Parathyroid adenoma (tissue), 2 donors: ENCODE measurements at regions not wholly inside any gene's neighbourhood (a gene's known extent, or its start where the extent isn't known, plus 50 kb on each side); places are given as distances from the start of the nearest gene placed in this dataset.
A peak's percentile ranks its signal among the peaks of the same experiment; 100 is the strongest.
"Not testable (repeated sequence)": the region's sequence is repeated elsewhere in the genome, so short reads cannot be mapped to it uniquely, and the experiment has no call there.

ENCODE experiments used
- H2AFZ ChIP-seq: fragments of 300-600 bp; sonication (generic); one replicate; pipeline ENCODE4 v1.7.0; 2017; ENCODE audit warnings: antibody characterized with exemption, mild to moderate bottlenecking
- H3K27ac ChIP-seq: fragments of 300-600 bp; sonication (generic); one replicate; pipeline ENCODE4 v1.7.0; 2017
- H3K27me3 ChIP-seq: fragments of 300-600 bp; sonication (generic); one replicate; pipeline ENCODE4 v1.7.0; 2017; ENCODE audit warnings: low read length; ENCODE audit not compliant: control insufficient read depth, insufficient read depth
- H3K36me3 ChIP-seq: fragments of 300-600 bp; sonication (generic); one replicate; pipeline ENCODE4 v1.7.0; 2017; ENCODE audit warnings: low read length; ENCODE audit not compliant: control insufficient read depth, insufficient read depth
- H3K4me1 ChIP-seq: fragments of 300-600 bp; sonication (generic); one replicate; pipeline ENCODE4 v1.7.0; 2017; ENCODE audit warnings: control low read depth
- H3K4me2 ChIP-seq: fragments of 300-600 bp; sonication (generic); one replicate; pipeline ENCODE4 v1.7.0; 2017; ENCODE audit warnings: low read length
- H3K4me3 ChIP-seq: fragments of 300-600 bp; sonication (generic); one replicate; pipeline ENCODE4 v1.7.0; 2017; ENCODE audit warnings: low read depth, low read length
- H3K79me2 ChIP-seq: fragments of 300-600 bp; sonication (generic); one replicate; pipeline ENCODE4 v1.7.0; 2017; ENCODE audit warnings: control low read depth
- H3K9ac ChIP-seq: fragments of 300-600 bp; sonication (generic); one replicate; pipeline ENCODE4 v1.7.0; 2017; ENCODE audit warnings: mild to moderate bottlenecking
- H3K9me3 ChIP-seq: fragments of 300-600 bp; sonication (generic); one replicate; pipeline ENCODE4 v1.7.0; 2017; ENCODE audit warnings: low read length; ENCODE audit not compliant: control insufficient read depth
- TF ChIP-seq, protein P1 (sequence below): fragments of 300-600 bp; sonication (generic); IDR thresholded peaks from one replicate; pipeline ENCODE4 v1.7.0; 2017; ENCODE audit warnings: antibody characterized with exemption, mild to moderate bottlenecking
- donor health status: primary hyperparathyroidism.

DNA sequence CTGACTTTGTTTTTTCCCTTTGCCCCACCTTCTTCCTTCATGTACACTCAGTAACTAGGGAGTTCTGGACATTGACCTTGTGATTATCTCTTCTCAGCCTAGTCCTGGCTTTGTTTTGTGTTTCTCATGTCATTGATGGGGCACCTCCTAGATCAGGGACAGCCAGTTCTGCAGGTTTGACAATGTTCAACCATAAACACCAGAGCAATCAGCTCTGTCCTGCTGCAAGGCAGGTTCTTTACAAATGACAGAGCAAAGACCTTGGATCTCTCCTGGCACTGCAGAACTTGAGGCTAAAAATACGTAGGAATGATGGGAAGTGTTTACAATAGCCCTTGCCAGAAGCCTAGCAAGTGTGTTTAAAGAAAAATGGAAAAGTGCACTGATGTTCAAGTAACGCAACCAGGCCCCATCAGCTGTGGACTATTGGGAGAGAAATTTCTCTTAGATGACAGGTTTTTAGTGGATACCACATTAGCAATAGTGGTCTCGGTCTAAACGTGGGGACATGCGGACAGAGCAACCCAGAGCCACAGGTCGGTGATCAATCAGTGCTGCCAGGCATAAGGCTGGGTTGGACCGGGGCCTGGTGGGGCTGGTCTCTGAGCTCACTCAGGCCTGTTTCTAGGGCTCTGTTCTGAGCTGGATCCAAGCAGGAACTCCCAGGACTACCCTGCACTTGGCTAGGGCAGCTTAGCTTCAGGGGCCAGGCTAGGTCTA, 76.8 kb downstream of the SOWAHC start:
- Histone ChIP-seq H3K79me2 (no peaks in the 10 kb centered on the region), H3K9ac (no peak overlapping the region), H3K4me2 (no peak overlapping the region), H3K36me3 (no peaks in the 10 kb centered on the region), H2AFZ (peak overlapping the region; percentile 55), H3K27ac (peak overlapping the region; percentile 6), H3K27me3 (no peaks in the 10 kb centered on the region), H3K4me1 (no peaks in the 10 kb centered on the region), H3K4me3 (no peak overlapping the region), H3K9me3 (no peaks in the 10 kb centered on the region)
- TF ChIP-seq, protein P1, sequence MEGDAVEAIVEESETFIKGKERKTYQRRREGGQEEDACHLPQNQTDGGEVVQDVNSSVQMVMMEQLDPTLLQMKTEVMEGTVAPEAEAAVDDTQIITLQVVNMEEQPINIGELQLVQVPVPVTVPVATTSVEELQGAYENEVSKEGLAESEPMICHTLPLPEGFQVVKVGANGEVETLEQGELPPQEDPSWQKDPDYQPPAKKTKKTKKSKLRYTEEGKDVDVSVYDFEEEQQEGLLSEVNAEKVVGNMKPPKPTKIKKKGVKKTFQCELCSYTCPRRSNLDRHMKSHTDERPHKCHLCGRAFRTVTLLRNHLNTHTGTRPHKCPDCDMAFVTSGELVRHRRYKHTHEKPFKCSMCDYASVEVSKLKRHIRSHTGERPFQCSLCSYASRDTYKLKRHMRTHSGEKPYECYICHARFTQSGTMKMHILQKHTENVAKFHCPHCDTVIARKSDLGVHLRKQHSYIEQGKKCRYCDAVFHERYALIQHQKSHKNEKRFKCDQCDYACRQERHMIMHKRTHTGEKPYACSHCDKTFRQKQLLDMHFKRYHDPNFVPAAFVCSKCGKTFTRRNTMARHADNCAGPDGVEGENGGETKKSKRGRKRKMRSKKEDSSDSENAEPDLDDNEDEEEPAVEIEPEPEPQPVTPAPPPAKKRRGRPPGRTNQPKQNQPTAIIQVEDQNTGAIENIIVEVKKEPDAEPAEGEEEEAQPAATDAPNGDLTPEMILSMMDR = no peak

DNA sequence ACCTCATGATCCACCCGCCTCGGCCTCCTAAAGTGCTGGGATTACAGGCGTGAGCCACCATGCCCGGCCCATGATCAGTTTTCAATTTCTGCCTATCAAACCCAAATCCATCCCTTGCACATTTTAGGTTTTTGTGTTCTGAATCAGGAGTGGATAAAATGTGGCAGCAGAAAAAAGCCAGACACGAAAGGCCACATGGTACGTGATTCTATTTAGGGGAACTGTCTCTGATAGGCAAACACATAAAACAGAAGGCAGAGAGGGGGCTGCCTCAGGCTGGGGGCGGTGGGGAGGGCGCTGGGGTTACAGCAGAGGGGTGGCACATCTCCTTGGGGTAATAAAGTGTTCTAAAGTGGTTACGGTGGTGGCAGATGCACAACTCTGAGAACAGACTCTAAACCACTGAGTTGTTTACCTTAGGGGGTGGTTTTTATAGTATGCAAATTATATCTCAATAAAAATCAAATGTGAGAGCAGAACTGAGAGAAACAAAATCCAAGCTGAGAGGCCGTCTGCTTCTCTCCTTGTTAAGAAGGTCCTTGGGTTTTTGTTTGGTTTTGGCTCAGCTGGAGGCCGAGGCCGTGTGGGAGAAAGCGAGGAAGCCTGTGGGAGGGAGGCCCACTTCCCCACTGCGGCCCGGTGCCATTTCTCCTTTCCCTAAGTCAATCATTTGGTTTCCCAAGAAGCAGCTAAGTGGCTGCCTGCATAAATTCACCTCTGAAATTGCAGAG, 78.0 kb downstream of the SOWAHC start:
- no peaks in the 10 kb centered on the region for H3K27me3 ChIP-seq
- no peaks in the 10 kb centered on the region for H3K9me3 ChIP-seq
- no peaks in the 10 kb centered on the region for H3K79me2 ChIP-seq
- H3K4me1 ChIP-seq = no peaks in the 10 kb centered on the region
- H3K36me3 ChIP-seq = no peaks in the 10 kb centered on the region
- H2AFZ ChIP-seq = no peak overlapping the region
- no peak overlapping the region for H3K27ac ChIP-seq
- no peak overlapping the region for H3K4me2 ChIP-seq
- no peak overlapping the region for H3K9ac ChIP-seq
- TF ChIP-seq, protein P1 = no peak
- no peak overlapping the region for H3K4me3 ChIP-seq

DNA sequence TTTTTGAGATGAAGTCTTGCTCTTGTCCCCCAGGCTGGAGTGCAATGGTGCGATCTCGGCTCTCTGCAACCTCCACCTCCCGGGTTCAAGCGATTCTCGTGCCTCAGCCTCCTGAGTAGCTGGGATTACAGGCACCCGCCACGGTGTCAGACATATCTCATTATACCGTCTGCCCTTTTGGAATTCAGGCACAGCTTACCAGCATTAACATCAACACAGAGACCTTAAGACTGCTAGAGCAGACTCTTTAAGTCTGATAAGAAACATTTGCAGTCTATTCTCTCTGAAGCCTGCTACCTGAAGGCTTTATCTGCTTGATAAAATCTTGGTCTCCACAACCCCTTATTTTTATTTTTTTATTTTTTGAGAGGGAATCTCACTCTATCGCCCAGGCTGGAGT, 78.7 kb downstream of the SOWAHC start:
- not testable (repeated sequence) for H3K4me2 ChIP-seq, H3K4me3 ChIP-seq, H3K9me3 ChIP-seq, H2AFZ ChIP-seq, H3K27ac ChIP-seq, H3K4me1 ChIP-seq, H3K9ac ChIP-seq, H3K79me2 ChIP-seq, H3K36me3 ChIP-seq, H3K27me3 ChIP-seq

DNA sequence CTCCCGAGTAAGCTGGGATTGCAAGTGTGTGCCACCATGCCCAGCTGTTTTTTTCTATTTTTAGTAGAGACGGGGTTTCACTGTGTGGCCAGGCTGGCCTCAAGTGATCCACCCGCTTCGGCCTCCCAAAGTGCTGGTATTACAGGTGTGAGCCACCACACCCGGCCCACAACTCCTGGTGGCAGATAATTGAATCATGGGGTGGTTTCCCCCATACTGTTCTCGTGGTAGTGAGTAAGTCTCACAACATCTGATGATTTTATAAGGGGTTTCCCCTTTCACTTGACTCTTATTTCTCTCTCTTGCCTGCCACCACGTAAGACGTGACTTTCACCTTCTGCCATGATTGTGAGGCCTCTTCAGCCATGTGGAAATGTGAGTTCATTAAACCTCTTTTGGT, 79.1 kb downstream of the SOWAHC start:
- not testable (repeated sequence) for H3K79me2 ChIP-seq, H3K36me3 ChIP-seq, H3K9me3 ChIP-seq, H3K4me1 ChIP-seq, H3K27ac ChIP-seq, H3K4me3 ChIP-seq, H3K4me2 ChIP-seq, H3K9ac ChIP-seq, H2AFZ ChIP-seq, H3K27me3 ChIP-seq

DNA sequence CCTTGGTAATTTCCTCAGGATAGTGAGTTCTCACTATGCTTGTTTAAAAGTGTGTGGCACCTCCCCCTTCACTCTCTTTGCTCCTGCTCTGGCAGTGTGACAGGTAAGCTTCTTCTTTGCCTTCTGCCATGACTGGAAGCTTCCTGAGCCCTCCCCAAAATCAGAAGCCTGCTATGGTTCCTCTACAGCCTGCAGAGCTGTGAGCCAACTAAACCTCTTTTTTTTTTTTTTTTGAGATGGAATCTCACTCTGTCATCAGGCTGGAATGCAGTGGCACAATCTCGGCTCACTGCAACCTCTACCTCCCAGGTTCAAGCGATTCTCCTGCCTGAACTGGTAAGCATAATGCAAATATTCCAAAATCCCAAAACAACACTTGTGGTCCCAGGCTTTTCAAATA, 80.0 kb downstream of the SOWAHC start:
- no peak overlapping the region for H2AFZ ChIP-seq
- no peaks in the 10 kb centered on the region for H3K9me3 ChIP-seq
- no peak overlapping the region for H3K4me2 ChIP-seq
- H3K4me1 ChIP-seq = no peaks in the 10 kb centered on the region
- no peak overlapping the region for H3K4me3 ChIP-seq
- no peak overlapping the region for H3K27ac ChIP-seq
- H3K9ac ChIP-seq = no peak overlapping the region
- H3K79me2 ChIP-seq = no peaks in the 10 kb centered on the region
- TF ChIP-seq, protein P1 = no peak
- no peaks in the 10 kb centered on the region for H3K27me3 ChIP-seq
- H3K36me3 ChIP-seq = no peaks in the 10 kb centered on the region
